ENCODE measurements at regions not wholly inside any gene's neighbourhood (a gene's known extent, or its start where the extent isn't known, plus 50 kb on each side); places are given as distances from the start of the nearest gene placed in this dataset.

GRCh38 chr17:62913991-62914570, 52.0 kb upstream of the TANC2 start:
- H3K36me3 ChIP-seq (ENCODE audit: low read depth): no peaks in the 10 kb centered on the region
- intact Hi-C loops (cut with DNase I, micrococcal nuclease): no loop called here
- DNase-seq (no peak), ATAC-seq (no peak)
- H3K4me3 ChIP-seq: no peak overlapping the region
- TF ChIP-seq, protein P1, sequence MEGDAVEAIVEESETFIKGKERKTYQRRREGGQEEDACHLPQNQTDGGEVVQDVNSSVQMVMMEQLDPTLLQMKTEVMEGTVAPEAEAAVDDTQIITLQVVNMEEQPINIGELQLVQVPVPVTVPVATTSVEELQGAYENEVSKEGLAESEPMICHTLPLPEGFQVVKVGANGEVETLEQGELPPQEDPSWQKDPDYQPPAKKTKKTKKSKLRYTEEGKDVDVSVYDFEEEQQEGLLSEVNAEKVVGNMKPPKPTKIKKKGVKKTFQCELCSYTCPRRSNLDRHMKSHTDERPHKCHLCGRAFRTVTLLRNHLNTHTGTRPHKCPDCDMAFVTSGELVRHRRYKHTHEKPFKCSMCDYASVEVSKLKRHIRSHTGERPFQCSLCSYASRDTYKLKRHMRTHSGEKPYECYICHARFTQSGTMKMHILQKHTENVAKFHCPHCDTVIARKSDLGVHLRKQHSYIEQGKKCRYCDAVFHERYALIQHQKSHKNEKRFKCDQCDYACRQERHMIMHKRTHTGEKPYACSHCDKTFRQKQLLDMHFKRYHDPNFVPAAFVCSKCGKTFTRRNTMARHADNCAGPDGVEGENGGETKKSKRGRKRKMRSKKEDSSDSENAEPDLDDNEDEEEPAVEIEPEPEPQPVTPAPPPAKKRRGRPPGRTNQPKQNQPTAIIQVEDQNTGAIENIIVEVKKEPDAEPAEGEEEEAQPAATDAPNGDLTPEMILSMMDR (IDR thresholded peaks at IDR 0.05): no peak
- H3K4me1 ChIP-seq (ENCODE audit: low read depth): no peaks in the 10 kb centered on the region
- H3K9me3 ChIP-seq: no peaks in the 10 kb centered on the region

GRCh38 chr17:62912363-62912762, 53.7 kb upstream of the TANC2 start:
- H3K4me3 ChIP-seq: no peak overlapping the region
- intact Hi-C loops (cut with DNase I, micrococcal nuclease): no loop called here
- TF ChIP-seq, protein P1 (IDR thresholded peaks at IDR 0.05): no peak
- no peaks in the 10 kb centered on the region for H3K9me3 ChIP-seq
- DNase-seq (no peak), ATAC-seq (no peak)
- no peaks in the 10 kb centered on the region for H3K36me3 ChIP-seq (ENCODE audit: low read depth)
- no peaks in the 10 kb centered on the region for H3K4me1 ChIP-seq (ENCODE audit: low read depth)

- H3K9me3 ChIP-seq: no peaks in the 10 kb centered on the region
- TF ChIP-seq, protein P1 (IDR thresholded peaks at IDR 0.05): no peak
- DNase-seq: no peak
- no peak overlapping the region for H3K4me3 ChIP-seq
- no peaks in the 10 kb centered on the region for H3K4me1 ChIP-seq (ENCODE audit: low read depth)
- H3K36me3 ChIP-seq (ENCODE audit: low read depth): no peaks in the 10 kb centered on the region
- intact Hi-C loops (cut with DNase I, micrococcal nuclease): no loop called here
- no peak for ATAC-seq
Observed at GRCh38 chr17:62911114-62911513, 54.9 kb upstream of the TANC2 start.

DNA sequence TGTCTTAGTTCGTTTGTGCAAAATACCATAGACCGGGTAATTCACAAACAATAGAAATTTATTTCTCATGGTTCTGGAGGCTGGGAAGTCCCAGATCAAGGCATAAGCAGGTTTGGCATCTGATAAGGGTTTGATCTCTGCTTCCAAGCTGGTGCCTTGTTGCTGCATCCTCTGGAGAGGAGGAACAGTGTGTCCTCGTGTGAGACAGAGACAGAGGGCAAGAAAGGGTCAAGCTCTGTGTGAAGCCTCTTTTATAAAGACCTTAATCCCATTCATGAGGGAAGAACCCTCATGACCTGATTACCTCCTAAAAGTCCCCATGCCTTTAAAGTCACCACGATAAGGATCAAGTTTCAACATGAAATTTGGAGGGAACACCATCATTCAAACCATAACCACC, 55.8 kb upstream of the TANC2 start:
- ATAC-seq: no peak
- H3K36me3 ChIP-seq (ENCODE audit: low read depth): no peaks in the 10 kb centered on the region
- no peak overlapping the region for H3K4me3 ChIP-seq
- TF ChIP-seq, protein P1 (IDR thresholded peaks at IDR 0.05): no peak
- H3K4me1 ChIP-seq (ENCODE audit: low read depth): no peaks in the 10 kb centered on the region
- DNase-seq: no peak
- no peaks in the 10 kb centered on the region for H3K9me3 ChIP-seq
- intact Hi-C loops (cut with DNase I, micrococcal nuclease): no loop called here

- Histone ChIP-seq H3K36me3 (ENCODE audit: low read depth) (no peaks in the 10 kb centered on the region), H3K4me1 (ENCODE audit: low read depth) (no peaks in the 10 kb centered on the region), H3K4me3 (no peak overlapping the region), H3K9me3 (no peaks in the 10 kb centered on the region)
- intact Hi-C loops (cut with DNase I, micrococcal nuclease): no loop called here
- DNase-seq (no peak), ATAC-seq (no peak)
- TF ChIP-seq, protein P1 (IDR thresholded peaks at IDR 0.05): no peak
Observed at GRCh38 chr17:62907961-62908360, 58.1 kb upstream of the TANC2 start.

DNA sequence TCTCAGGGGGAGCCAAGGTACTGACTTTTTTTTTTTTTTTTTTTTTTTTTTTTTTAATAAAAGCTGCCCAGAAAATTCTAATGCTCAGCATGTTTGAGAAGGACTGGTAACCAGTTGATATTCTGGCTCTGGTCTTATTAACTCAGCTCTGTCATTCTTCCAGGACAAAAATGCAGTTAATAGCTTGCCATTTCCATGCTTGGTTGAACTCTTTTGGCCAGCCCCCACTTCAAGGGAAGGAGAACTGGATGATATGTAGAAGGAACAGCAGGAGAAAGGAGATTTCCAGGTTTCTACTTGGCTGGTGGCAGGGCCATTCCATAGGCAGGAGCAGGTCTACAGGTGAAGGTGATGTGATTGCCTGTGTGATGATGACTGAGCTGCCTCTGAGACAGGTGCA, 59.2 kb upstream of the TANC2 start:
- intact Hi-C loops (cut with DNase I, micrococcal nuclease): no loop called here
- TF ChIP-seq, protein P1 (IDR thresholded peaks at IDR 0.05): no peak
- ATAC-seq: no peak
- no peak for DNase-seq
- Histone ChIP-seq H3K36me3 (ENCODE audit: low read depth) (no peaks in the 10 kb centered on the region), H3K9me3 (no peaks in the 10 kb centered on the region), H3K4me3 (no peak overlapping the region), H3K4me1 (ENCODE audit: low read depth) (no peaks in the 10 kb centered on the region)

Measured in mucosa of descending colon (tissue), 3 donors.